HG02588 (cell line): ENCODE measurements at regions not wholly inside any gene's neighbourhood (a gene's known extent, or its start where the extent isn't known, plus 50 kb on each side); places are given as distances from the start of the nearest gene placed in this dataset.

Experiments used
- ATAC-seq: cut with Tn5 transposase; IDR thresholded peaks from one replicate; pipeline ENCODE4 v1.9.1; 2021; ENCODE audit warnings: mild to moderate bottlenecking, moderate library complexity; ENCODE audit not compliant: unreplicated experiment

DNA sequence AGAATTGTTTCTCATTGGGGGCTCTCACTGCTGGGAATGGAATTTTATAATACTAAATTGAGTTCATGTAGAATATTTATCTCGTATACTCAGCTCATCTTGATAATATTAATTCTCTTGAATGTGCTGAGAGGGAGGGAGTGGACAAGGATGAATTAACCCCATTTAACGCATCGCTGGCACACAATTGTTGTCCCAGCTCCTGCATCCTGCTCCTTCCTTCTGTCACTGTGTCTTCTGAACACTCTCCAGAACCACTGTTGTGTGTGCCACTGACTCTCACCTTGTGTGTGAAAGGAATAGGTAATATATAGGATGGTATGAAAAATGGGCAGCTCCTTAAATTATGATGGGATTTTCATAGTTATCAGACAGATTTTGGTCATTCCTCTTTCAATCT is 267.3 kb downstream of the MTRR start:
- ATAC-seq, result no peak

- no peak for ATAC-seq
These were observed 269.1 kb downstream of the MTRR start for GRCh38 chr5:8137941-8138550.

GRCh38 chr5:8138884-8139283 is 269.9 kb downstream of the MTRR start:
- ATAC-seq, result no peak

DNA sequence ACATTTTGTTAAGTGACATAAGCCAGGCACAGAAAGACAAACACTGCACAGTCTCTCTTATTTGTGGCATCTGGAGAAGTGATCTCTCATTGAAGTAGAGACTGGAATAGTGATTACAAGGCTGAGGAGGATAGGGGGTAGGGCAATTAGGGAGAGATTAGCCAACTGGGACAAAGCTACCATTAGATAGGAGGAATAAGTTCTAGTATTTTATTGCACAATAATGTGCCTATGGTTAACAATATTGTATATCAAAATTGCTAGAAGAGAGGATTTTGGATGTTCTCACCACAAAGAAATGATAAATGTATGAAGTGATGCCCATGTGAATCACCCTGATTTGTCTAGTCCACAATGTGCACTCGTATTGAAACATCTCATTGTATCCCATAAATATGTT is 281.8 kb downstream of the MTRR start:
- no peak for ATAC-seq

- ATAC-seq, result no peak
These were observed 287.8 kb downstream of the MTRR start for GRCh38 chr5:8156706-8157105.

- ATAC-seq, result no peak
These were observed 288.4 kb downstream of the MTRR start for GRCh38 chr5:8157320-8157822.

DNA sequence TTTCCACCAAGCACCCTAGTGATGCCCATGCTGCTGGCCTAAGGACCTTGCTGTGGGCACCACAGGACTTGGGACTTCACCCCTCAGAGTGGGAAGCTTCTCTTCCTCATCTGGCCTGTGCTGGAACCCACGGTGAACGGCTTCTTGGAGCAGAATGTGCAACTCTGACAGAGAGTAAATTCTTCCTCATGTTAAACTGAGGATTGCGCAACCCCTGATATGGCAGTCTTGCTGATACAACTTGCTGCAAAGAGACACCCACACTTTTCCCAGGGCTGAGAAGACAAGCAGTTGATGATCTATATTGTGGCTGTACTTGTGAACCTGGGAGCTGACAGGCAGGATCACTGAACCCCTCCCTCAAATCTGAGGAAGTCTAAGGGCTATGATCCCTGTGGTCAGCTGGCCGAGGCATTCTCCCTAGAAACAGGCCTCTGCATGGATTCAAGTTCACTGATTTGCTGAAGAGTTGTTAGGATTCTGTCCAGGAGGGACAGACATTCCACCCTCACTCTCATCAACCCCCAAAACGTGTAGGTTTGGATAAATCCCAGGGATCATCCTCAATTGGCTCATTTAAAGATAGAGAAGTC is 307.2 kb downstream of the MTRR start:
- ATAC-seq, result no peak

DNA sequence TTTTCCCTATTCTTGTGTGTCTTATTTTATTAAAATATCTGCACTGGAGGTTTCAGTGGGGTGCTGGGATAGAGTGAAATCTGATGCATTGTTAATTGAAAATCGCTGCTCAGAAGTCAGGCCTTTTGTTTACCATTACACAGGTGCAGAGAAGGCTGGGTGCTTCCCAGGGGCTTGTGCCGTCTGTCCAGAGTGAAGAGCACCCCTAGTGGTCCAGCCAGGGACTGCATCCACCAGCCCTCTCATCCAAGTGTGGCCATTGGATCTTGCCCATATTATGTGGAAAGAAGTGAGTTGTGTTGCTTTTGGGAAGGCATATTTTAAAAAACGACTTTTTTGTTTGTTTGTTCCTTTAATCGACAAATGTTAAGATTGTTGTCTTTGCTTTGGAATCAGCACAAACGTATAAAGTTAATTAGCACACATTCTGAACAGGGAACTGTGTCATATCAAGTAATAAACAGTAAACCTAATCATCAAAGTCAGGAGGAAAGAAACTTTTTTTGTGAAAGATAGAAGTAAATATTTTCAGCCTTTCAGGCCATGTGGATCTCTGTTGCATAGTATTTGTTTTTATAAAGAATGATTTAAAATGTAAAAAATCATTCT is 315.6 kb downstream of the MTRR start:
- peak; percentile 96 for ATAC-seq

- no peak for ATAC-seq
These were observed 316.9 kb downstream of the MTRR start for GRCh38 chr5:8185852-8186251.

- ATAC-seq, result no peak
These were observed 320.1 kb downstream of the MTRR start for GRCh38 chr5:8188874-8189565.

DNA sequence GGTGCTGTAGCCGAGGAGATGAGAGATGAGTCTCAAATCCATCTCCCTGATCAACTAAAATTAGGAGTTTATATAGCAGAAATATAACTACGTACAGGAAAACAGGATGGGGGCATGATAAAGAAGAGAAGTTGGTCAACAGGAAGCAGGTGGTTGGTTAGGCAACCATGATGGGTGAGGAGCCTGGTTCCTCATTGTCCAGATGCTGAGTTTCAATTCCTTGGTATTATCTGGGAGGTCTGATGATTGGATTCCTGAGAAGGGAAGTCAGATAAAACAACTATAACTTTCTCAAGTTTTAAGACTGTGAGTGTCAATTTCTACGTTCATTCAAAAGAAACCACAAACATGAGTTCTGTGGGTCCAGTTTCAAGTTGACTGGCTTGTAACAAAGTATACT is 323.9 kb downstream of the MTRR start:
- no peak for ATAC-seq

GRCh38 chr5:8196061-8196460 is 327.1 kb downstream of the MTRR start:
- ATAC-seq, result no peak

DNA sequence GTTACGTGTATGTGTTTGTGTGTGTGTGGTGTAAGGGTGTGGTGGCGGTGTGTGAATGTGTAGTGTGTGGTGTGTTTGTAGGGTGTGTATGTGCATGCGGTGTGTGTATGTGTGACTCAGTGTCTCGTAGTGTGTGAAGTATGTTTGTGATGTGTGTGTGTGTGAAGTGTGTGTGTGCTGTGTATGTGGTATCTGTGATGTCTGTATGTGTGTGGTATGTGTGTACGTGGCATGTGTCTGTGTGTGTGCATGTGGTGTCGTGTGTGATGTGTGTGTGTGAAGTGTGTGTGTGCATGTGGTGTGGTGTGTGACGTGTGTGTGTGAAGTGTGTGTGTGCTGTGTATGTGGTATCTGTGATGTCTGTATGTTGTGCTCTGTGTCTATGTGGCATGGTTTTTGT is 339.4 kb downstream of the MTRR start:
- ATAC-seq, result no peak

GRCh38 chr5:8209500-8209899 is 340.6 kb downstream of the MTRR start:
- no peak for ATAC-seq

DNA sequence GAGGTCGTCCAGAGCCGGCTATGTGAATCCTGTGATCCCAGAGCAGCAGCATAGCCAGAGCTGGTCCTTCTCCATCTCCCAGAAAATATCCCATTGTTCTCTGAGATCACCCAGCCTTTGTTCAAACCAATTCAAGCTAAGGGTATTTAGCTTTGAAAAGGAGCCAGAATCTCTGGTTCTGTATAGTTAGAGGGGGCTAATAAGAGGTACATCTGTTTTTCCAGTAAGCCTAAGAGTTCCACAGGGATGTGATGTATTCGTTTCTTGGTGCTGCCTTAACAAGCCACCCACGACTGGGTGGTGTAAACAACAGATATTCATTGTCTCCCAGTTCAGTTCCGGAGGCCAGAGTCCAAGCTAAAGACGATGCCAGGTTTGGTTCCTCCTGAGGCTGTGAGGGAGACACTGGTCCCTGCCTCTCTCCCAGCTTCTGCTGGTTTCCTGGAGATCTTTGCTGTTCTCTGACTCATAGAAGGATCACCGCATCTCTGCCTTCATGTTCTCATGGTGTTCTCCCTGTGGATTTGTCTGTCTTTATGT is 344.8 kb downstream of the MTRR start:
- no peak for ATAC-seq

DNA sequence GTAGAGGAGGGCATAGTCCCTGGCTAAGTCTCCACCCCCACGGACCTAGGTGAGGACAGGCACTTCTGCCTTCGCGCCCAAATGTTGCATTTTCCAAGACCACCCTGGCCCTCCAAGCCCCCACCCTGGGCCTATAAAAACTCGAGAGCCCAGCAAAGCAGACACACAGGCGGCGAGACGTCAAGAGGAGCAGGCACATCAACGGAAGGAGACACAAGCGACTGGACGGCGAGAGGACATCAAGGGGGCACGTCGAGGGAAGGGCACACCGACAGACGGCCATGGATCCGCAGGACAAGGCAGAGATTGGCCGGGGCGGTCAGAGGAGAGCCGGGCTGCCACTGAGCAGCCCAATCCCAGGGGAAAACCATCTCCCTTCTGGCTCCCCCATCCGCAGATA is 348.0 kb downstream of the MTRR start:
- no peak for ATAC-seq

- no peak for ATAC-seq
These were observed 357.2 kb downstream of the MTRR start for GRCh38 chr5:8226148-8226547.

GRCh38 chr5:8227112-8227511 is 358.2 kb downstream of the MTRR start:
- no peak for ATAC-seq

DNA sequence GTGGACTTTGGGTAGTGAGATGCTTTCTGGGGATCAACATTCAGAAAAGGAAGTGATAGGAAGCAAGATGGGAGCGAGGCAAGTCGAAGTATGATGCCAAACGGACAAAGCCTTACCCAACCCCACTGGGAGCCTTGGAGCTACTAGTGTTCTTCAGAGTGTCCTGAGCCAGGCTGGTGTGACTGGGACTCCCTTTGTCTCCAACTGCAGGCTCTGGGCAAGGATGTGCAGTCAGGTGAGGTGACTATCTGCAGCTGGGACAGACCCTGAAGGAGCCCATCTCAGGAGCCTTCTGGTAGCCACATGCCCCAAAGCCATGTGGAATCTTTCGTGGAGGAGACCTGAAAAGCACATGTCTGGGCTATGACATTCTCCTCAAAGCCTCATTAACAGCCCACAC is 360.6 kb downstream of the MTRR start:
- ATAC-seq, result no peak

DNA sequence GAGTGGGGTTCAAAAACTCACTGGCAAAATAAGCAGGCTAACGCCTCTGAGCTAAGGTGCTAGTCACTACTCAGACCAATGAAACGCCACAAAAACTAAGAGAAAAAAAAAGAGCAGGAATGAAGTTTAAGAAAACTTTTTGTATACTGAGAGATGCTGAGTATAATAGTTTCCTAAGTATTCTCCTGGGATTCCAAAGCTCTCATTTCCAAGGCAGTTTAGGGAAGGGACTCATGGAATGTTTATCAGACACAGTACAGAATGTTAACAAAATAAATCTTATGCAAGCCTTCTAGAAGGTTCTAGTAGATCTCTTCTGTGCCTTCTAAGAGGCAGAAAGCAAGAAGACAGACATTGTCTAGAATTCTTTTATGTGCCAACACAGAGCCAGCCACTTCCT is 361.9 kb downstream of the MTRR start:
- no peak for ATAC-seq

DNA sequence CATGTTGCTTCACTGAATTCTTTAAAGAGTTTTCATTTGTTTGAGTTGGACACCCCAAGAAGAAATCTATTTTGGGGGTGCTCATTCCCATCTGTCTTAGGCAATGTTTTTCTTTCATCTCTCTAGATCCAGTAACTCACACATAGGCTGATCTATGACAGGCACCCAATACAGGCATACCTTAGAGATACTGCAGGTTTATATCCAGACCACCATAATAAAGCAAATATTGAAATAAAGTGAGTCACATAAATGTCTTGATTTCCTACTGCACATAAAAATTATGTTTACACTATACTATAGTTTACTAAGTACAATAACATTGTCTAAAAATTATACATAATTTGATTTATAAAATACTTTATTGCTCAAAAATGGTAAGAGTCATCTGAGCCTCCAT is 364.5 kb downstream of the MTRR start:
- ATAC-seq, result no peak
